ENCODE measurements at regions not wholly inside any gene's neighbourhood (a gene's known extent, or its start where the extent isn't known, plus 50 kb on each side); places are given as distances from the start of the nearest gene placed in this dataset.
"Not testable (repeated sequence)": the region's sequence is repeated elsewhere in the genome, so short reads cannot be mapped to it uniquely, and the experiment has no call there.

DNA sequence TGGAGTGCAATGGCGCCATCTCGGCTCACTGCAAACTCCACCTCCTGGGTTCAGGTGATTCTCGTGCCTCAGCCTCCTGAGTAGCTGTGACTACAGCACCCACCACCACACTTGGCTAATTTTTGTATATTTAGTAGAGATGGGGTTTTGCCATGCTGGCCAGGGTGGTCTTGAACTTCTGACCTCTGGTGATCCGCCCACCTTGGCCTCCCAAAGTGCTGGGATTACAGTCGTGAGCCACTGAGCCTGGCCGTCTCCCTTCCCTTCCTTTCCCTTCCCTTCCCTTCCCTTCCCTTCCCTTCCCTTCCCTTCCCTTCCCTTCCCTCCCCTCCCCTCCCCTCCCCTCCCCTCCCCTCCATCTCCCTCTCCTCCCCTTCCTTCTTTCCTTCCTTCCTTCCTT, 248.9 kb downstream of the NPIPA7 start:
- H3K9me3 ChIP-seq (ENCODE audit: control insufficient read depth, insufficient read depth, low read length); H3K4me3 ChIP-seq (ENCODE audit: low read length); H3K79me2 ChIP-seq (ENCODE audit: control insufficient read depth, low read length); H4K20me1 ChIP-seq (ENCODE audit: control insufficient read depth, insufficient read depth, low read depth, low read length); H3K4me2 ChIP-seq (ENCODE audit: low read length); H3K27ac ChIP-seq (ENCODE audit: low read depth, low read length); H3K27me3 ChIP-seq (ENCODE audit: control insufficient read depth, low read length); H3K4me1 ChIP-seq (ENCODE audit: control insufficient read depth, low read length); H3F3A ChIP-seq (ENCODE audit: control insufficient read depth, insufficient read depth); H3K9me2 ChIP-seq (replicated peaks; ENCODE audit: control insufficient read depth, low read length); H3K36me3 ChIP-seq (ENCODE audit: control insufficient read depth, low read length): not testable (repeated sequence)

DNA sequence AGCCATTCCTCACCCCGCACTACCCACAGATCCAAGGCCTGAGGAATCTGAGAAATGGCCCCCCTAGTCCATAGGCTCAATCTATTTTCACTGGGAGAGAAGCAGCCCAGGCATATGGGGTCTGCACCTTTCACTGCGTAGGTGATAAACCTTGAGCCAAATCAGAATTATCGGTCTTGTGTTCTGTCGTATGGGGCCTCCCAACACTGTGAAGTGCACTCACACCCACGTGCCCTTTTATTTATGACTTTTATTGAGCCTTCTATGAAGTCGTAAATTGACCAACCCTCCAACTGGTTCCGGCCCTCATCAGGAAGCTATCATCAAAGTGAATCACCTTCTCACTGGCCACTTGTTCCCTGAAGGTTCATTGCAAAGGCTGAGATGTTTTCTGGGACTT, 259.3 kb downstream of the NPIPA7 start:
- not testable (repeated sequence) for H3K9me3 ChIP-seq (ENCODE audit: control insufficient read depth, insufficient read depth, low read length); H3K27ac ChIP-seq (ENCODE audit: low read depth, low read length); H3K4me1 ChIP-seq (ENCODE audit: control insufficient read depth, low read length); H3K4me3 ChIP-seq (ENCODE audit: low read length); H3K79me2 ChIP-seq (ENCODE audit: control insufficient read depth, low read length); H3F3A ChIP-seq (ENCODE audit: control insufficient read depth, insufficient read depth); H3K27me3 ChIP-seq (ENCODE audit: control insufficient read depth, low read length); H3K36me3 ChIP-seq (ENCODE audit: control insufficient read depth, low read length); H3K9me2 ChIP-seq (replicated peaks; ENCODE audit: control insufficient read depth, low read length); H3K4me2 ChIP-seq (ENCODE audit: low read length); H4K20me1 ChIP-seq (ENCODE audit: control insufficient read depth, insufficient read depth, low read depth, low read length)

DNA sequence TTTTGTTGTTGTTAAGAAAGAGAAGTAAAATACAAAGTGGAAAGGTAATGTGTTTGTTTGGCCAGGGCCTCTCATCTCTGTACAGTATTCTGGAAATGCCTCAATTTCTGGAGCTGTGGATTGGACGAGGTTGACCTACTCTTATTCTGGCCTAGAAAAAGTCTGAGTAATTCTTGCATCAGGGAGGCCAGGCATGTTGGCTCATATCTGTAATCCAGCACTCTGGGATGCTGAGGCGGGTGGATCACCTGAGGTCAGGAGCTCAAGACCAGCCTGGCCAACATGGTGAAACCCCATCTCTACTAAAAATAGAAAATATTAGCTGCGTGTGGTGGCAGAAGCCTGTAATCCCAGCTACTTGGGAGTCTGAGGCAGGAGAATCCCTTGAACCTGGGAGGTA, 259.8 kb downstream of the NPIPA7 start:
- H3K9me2 ChIP-seq (replicated peaks; ENCODE audit: control insufficient read depth, low read length); H3K27me3 ChIP-seq (ENCODE audit: control insufficient read depth, low read length); H3K4me2 ChIP-seq (ENCODE audit: low read length); H3F3A ChIP-seq (ENCODE audit: control insufficient read depth, insufficient read depth); H3K4me3 ChIP-seq (ENCODE audit: low read length); H3K4me1 ChIP-seq (ENCODE audit: control insufficient read depth, low read length); H3K9me3 ChIP-seq (ENCODE audit: control insufficient read depth, insufficient read depth, low read length); H3K27ac ChIP-seq (ENCODE audit: low read depth, low read length); H4K20me1 ChIP-seq (ENCODE audit: control insufficient read depth, insufficient read depth, low read depth, low read length); H3K79me2 ChIP-seq (ENCODE audit: control insufficient read depth, low read length); H3K36me3 ChIP-seq (ENCODE audit: control insufficient read depth, low read length): not testable (repeated sequence)

DNA sequence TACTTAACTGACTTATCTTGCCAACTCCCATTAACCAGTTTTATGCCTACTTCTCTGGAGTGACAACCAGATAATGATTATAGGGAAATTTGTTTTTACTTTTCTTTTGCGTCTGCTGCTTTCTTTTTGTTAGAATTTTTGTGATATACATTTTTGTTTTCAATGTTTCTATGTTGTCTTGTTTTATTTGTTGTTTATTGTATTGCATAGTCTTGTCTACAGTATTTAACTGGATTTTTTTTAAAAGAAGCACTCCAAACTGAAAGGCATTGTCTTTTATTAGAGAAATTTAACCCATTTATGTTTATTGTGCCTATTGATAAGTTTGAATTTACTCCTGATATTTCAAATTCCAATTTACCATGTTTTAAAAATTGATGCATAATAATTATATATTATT, 264.9 kb downstream of the NPIPA7 start:
- H3K4me2 ChIP-seq (ENCODE audit: low read length); H3K79me2 ChIP-seq (ENCODE audit: control insufficient read depth, low read length); H3K9me2 ChIP-seq (replicated peaks; ENCODE audit: control insufficient read depth, low read length); H3K9me3 ChIP-seq (ENCODE audit: control insufficient read depth, insufficient read depth, low read length); H3K36me3 ChIP-seq (ENCODE audit: control insufficient read depth, low read length); H3K4me1 ChIP-seq (ENCODE audit: control insufficient read depth, low read length); H3K4me3 ChIP-seq (ENCODE audit: low read length); H4K20me1 ChIP-seq (ENCODE audit: control insufficient read depth, insufficient read depth, low read depth, low read length); H3K27ac ChIP-seq (ENCODE audit: low read depth, low read length); H3F3A ChIP-seq (ENCODE audit: control insufficient read depth, insufficient read depth); H3K27me3 ChIP-seq (ENCODE audit: control insufficient read depth, low read length): not testable (repeated sequence)

DNA sequence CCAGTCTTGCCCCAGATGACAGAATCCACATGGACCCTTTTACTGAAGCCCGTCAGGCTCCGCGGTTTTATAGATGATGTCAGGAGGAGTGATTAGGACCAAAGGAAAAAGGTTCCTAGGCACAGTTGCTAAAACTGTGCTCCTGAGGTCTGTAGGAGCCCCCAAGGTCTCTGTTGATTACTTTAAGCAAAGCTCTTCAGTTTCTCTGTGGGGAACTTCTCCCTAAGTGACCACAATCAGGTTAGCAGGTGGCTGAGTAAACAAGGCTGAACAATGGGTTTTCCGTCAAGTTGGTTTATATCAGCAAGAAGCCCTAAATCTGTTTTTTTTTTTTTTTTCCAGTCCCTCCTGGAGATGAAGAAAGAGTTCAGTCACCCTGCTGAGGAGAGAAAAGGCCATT, 269.1 kb downstream of the NPIPA7 start:
- H3F3A ChIP-seq (ENCODE audit: control insufficient read depth, insufficient read depth); H3K36me3 ChIP-seq (ENCODE audit: control insufficient read depth, low read length); H3K4me2 ChIP-seq (ENCODE audit: low read length); H3K4me1 ChIP-seq (ENCODE audit: control insufficient read depth, low read length); H3K27me3 ChIP-seq (ENCODE audit: control insufficient read depth, low read length); H3K79me2 ChIP-seq (ENCODE audit: control insufficient read depth, low read length); H4K20me1 ChIP-seq (ENCODE audit: control insufficient read depth, insufficient read depth, low read depth, low read length); H3K4me3 ChIP-seq (ENCODE audit: low read length); H3K9me3 ChIP-seq (ENCODE audit: control insufficient read depth, insufficient read depth, low read length); H3K27ac ChIP-seq (ENCODE audit: low read depth, low read length); H3K9me2 ChIP-seq (replicated peaks; ENCODE audit: control insufficient read depth, low read length): not testable (repeated sequence)

DNA sequence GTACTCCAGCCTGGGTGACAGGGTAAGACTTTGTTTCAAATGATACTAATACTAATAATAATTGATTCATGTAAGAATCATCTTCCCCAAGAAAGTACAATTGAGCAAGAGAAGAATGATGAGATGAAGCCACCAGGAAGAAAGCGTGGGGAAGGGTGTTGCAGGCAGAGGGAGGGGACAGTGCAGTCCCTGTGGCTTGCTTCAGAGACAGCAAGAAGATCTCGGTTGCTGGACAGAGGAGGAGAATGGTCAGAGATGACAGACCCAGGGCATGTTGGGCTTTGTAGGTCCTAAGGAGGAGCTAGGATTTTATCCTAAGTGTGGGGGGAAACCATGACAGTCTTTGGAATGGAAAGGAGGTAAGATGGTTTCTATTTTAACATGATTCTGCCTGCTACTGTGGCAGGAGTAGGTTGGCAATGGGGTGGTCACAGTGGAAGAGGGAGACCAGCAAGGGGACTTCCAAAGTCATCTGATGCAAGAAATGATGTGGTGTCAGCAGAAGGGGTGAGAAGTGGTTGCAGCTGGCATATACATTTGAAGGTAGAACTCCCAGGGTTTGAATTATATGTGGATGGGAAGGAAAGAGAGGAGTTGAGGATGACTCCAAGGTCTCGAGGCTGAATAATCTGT, 293.4 kb downstream of the NPIPA7 start:
- H3K9me2 ChIP-seq (replicated peaks; ENCODE audit: control insufficient read depth, low read length); H3K9me3 ChIP-seq (ENCODE audit: control insufficient read depth, insufficient read depth, low read length); H3F3A ChIP-seq (ENCODE audit: control insufficient read depth, insufficient read depth); H3K36me3 ChIP-seq (ENCODE audit: control insufficient read depth, low read length); H3K4me2 ChIP-seq (ENCODE audit: low read length); H3K27me3 ChIP-seq (ENCODE audit: control insufficient read depth, low read length); H3K79me2 ChIP-seq (ENCODE audit: control insufficient read depth, low read length); H3K4me3 ChIP-seq (ENCODE audit: low read length); H3K4me1 ChIP-seq (ENCODE audit: control insufficient read depth, low read length); H3K27ac ChIP-seq (ENCODE audit: low read depth, low read length); H4K20me1 ChIP-seq (ENCODE audit: control insufficient read depth, insufficient read depth, low read depth, low read length): not testable (repeated sequence)

DNA sequence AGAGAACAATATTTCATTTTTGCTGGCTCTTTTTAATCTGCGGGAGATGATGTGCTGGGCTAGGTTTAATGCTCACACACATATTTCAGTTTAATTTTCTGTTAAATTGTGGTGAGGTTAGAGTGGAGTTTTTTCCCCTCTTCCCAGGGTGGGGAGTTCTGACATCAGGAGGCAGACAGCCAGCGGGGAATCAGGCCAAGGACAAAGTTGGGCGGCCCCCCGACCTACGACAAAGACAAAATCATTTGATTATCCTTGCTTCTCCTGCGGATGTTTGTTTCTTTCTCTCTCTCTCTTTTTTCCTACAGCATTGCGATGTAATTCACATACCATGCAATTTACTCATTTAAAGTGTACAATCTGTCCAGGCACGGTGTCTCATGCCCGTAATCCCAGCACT, 295.9 kb downstream of the NPIPA7 start:
- not testable (repeated sequence) for H3K79me2 ChIP-seq (ENCODE audit: control insufficient read depth, low read length); H3F3A ChIP-seq (ENCODE audit: control insufficient read depth, insufficient read depth); H3K4me2 ChIP-seq (ENCODE audit: low read length); H3K4me3 ChIP-seq (ENCODE audit: low read length); H3K27ac ChIP-seq (ENCODE audit: low read depth, low read length); H4K20me1 ChIP-seq (ENCODE audit: control insufficient read depth, insufficient read depth, low read depth, low read length); H3K36me3 ChIP-seq (ENCODE audit: control insufficient read depth, low read length); H3K9me3 ChIP-seq (ENCODE audit: control insufficient read depth, insufficient read depth, low read length); H3K9me2 ChIP-seq (replicated peaks; ENCODE audit: control insufficient read depth, low read length); H3K4me1 ChIP-seq (ENCODE audit: control insufficient read depth, low read length); H3K27me3 ChIP-seq (ENCODE audit: control insufficient read depth, low read length)

DNA sequence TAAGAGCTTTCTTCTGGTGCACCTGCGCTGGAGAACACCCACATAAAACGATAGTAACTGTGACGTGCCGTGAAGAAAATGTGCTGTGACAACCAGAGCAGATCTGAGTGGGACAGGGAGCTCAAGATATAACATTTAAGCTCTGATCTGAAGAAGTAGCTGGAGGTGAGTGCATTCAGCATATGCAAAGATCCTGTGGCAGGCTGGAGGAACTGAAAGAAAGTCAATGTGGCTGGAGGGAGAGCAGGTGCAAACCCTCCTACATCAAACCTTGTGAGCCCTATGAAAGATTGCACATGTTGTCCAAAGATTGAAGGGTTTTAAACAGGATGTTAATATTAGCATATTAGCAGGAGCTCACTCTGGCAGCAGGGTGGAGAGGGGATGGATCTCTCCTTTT, 342.9 kb downstream of the NPIPA7 start:
- not testable (repeated sequence) for H4K20me1 ChIP-seq (ENCODE audit: control insufficient read depth, insufficient read depth, low read depth, low read length); H3K36me3 ChIP-seq (ENCODE audit: control insufficient read depth, low read length); H3K9me3 ChIP-seq (ENCODE audit: control insufficient read depth, insufficient read depth, low read length); H3K9me2 ChIP-seq (replicated peaks; ENCODE audit: control insufficient read depth, low read length); H3K79me2 ChIP-seq (ENCODE audit: control insufficient read depth, low read length); H3K4me2 ChIP-seq (ENCODE audit: low read length); H3K27me3 ChIP-seq (ENCODE audit: control insufficient read depth, low read length); H3K4me3 ChIP-seq (ENCODE audit: low read length); H3K27ac ChIP-seq (ENCODE audit: low read depth, low read length); H3K4me1 ChIP-seq (ENCODE audit: control insufficient read depth, low read length); H3F3A ChIP-seq (ENCODE audit: control insufficient read depth, insufficient read depth)

All from DOHH2 (cell line).